Gastroesophageal sphincter (tissue), 2 donors: ENCODE measurements at regions not wholly inside any gene's neighbourhood (a gene's known extent, or its start where the extent isn't known, plus 50 kb on each side); places are given as distances from the start of the nearest gene placed in this dataset.

Source experiments
- POLR2A ChIP-seq, 2 donors: fragments of 450-650 bp; IDR thresholded peaks; one replicate each; pipeline ENCODE4 v1.6.1; 2017; ENCODE audit warnings: antibody characterized with exemption in 2 of 2, mild to moderate bottlenecking in 2 of 2, moderate library complexity in 1 of 2
- POLR2AphosphoS5 ChIP-seq: sonication (generic); formaldehyde crosslinking; IDR thresholded peaks from one replicate; pipeline ENCODE4 v1.6.1; 2017; ENCODE audit warnings: antibody characterized with exemption

DNA sequence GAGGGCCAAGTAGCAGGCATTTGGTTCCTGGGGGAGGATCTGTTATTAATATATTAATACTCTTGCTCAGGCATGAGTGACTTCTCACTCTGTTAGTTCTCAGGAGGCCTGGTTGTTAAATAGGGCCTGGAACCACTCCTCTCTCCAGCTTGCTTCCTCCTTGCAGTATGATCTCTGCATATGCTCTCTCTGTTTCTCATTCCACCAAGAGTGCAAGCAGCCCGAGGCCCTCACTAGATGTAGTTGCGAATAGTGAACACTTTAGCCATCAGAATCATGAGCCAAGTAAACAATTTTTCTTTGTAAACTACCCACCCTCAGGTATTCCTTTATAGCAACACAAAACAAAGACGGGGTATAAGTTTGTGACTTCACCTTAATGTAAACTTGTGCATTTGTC lies 784.3 kb downstream of the DNAJB9 start:
- TF ChIP-seq POLR2AphosphoS5, result no peak
- no peak for TF ChIP-seq POLR2A (IDR thresholded peaks at IDR 0.05)
